Heart right ventricle (tissue), 16 donors: ENCODE measurements at regions not wholly inside any gene's neighbourhood (a gene's known extent, or its start where the extent isn't known, plus 50 kb on each side); places are given as distances from the start of the nearest gene placed in this dataset.

ENCODE experiments used
- ATAC-seq, 8 donors: fragments of 200-7000 bp; cut with Tn5 transposase; one replicate each; pipeline ENCODE4 v1.9.1; 2020; ENCODE audit warnings: mild to moderate bottlenecking in 8 of 8, moderate library complexity in 8 of 8, moderate number of reproducible peaks in 1 of 8
- DNase-seq, 2 donors: peaks; one replicate each; pipeline ENCODE4 v3.0.0-alpha.2; 2020
- H3K27ac ChIP-seq, 10 donors: fragments of 200-600 bp; sonication (generic) in 2 of 10; one replicate each; pipeline versions ENCODE4 v1.5.0 to v1.8.0; 2020 to 2022; ENCODE audit warnings: mild to moderate bottlenecking in 3 of 10
- H3K27me3 ChIP-seq, 7 donors: fragments of 200-600 bp; one replicate each; pipeline ENCODE4 v1.8.0; 2021 to 2022; ENCODE audit warnings: mild to moderate bottlenecking in 2 of 7
- H3K36me3 ChIP-seq, 9 donors: fragments of 200-600 bp; sonication (generic) in 1 of 9; one replicate each; pipeline versions ENCODE4 v1.5.0 to v1.8.0; 2020 to 2022; ENCODE audit warnings: mild to moderate bottlenecking in 2 of 9
- H3K4me1 ChIP-seq, 9 donors: fragments of 200-600 bp; sonication (generic) in 1 of 9; one replicate each; pipeline versions ENCODE4 v1.5.0 to v1.8.0; 2020 to 2022; ENCODE audit warnings: mild to moderate bottlenecking in 4 of 9
- H3K4me3 ChIP-seq, 10 donors: fragments of 200-600 bp; sonication (generic) in 2 of 10; one replicate each; pipeline versions ENCODE4 v1.5.0 to v1.8.0; 2020 to 2022; ENCODE audit warnings: mild to moderate bottlenecking in 7 of 10, moderate library complexity in 2 of 10
- H3K9me3 ChIP-seq, 11 donors: fragments of 200-600 bp in 10 of 11; sonication (generic) in 2 of 11; one replicate each; pipeline versions ENCODE4 v1.5.0 to v1.8.0; 2013 to 2022; ENCODE audit warnings: mild to moderate bottlenecking in 2 of 11, control low read depth in 1 of 11, moderate library complexity in 1 of 11
- WGBS, 2 donors: extraction: QIAGEN DNeasy Blood & Tissue Kit; methylation state at CpG; one replicate each; pipeline ENCODE4 v1.1.7; 2013; ENCODE audit warnings: inconsistent platforms in 1 of 2; 5-methylcytosine and 5-hydroxymethylcytosine counted together
- intact Hi-C, 10 donors: fragments of 100-400 bp; cut with DNase I; formaldehyde crosslinking; loops; one replicate each; pipeline versions ENCODE4 v1.11.1 to v1.14.2; 2022
- TF ChIP-seq, protein P1 (sequence below), 9 donors: fragments of 200-600 bp; sonication (generic) in 2 of 9; IDR thresholded peaks; one replicate each; pipeline versions ENCODE4 v1.5.0 to v1.8.0; 2021 to 2022; ENCODE audit warnings: antibody characterized with exemption in 9 of 9, mild to moderate bottlenecking in 5 of 9, moderate library complexity in 1 of 9
- donor health status: Arrhythmogenic right ventricular cardiomyopathy.
- donor health status: ischemic (EF 13 %, LVEDD 7.1; RV severe dilation, severe dysfunction).
- donor health status: healthy with polysubstance abuse.
- donor health status: DM: no; HTN: yes; CAD: no.
- donor health status: DM: no; HTN: no; CAD: no.
- donor health status: ischemic (EF 25% LVEDD 6.9; RV normal size, moderate dysfunction).
- donor health status: ischemic (EF 25% LVEDD 5.7; RV mildly dilated, moderate dysfunction).
- donor health status: healthy.
- donor health status: DM: yes; HTN: yes; CAD: no.
- donor health status: Ischemic cardiomyopathy.
- donor health status: ischemic (EF 35%, LVEDD 5.7; RV mildly dilated, moderate dysfunction).
- donor health status: nonischemic (EF 11% LVEDD 7.7; RV severe dilation, severe dysfunction).
- donor health status: DM: yes; HTN: yes; CAD: no.
- donor health status: PGD.
- donor health status: ischemic (EF 29% LVEDD 5.4; RV normal size, mild dysfunction).
- donor health status: nonischemic (EF 23%, LVEDD 6.1; RV moderate dilation, normal function).

DNA sequence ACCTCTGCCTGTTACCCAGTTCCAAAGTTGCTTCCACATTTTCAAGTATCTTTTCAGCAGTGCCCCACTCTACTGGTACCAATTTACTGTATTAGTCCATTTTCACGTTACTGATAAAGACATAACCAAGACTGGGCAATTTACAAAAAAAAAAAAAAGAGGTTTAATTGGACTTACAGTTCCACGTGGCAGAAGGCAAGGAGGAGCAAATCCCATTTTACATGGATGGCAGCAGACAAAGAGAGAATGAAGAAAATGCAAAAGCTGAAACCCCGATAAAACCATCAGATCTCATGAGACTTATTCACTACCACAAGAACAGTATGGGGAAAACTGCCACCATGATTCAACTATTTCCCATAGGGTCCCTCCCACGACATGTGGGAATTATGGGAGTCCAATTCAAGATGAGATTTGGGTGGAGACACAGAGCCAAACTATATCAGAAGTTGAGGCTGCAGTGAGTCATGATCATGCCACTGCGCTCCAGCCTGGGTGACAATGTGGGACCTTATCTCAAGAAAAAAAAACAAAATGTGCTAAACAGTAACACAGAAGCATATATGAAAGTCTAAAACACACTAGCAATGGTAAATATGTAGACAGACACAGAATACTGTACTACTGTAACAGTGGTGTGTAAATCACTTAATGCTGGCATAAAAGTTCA, 190.3 kb upstream of the ZC3H12C start:
- 71 to 79% methylated on average over 5 of the region's 5 CpGs for WGBS, 2 donors
- no peak for DNase-seq
- ATAC-seq: no peak
- intact Hi-C loops: no loop called here
- H3K27me3 ChIP-seq: no peaks in the 10 kb centered on the region
- no peaks in the 10 kb centered on the region for H3K4me1 ChIP-seq
- peaks cover 0 to 27% (median 11%) of the 10 kb centered on the region in 11 donors for H3K9me3 ChIP-seq
- H3K27ac ChIP-seq: no peak overlapping the region
- TF ChIP-seq, protein P1, sequence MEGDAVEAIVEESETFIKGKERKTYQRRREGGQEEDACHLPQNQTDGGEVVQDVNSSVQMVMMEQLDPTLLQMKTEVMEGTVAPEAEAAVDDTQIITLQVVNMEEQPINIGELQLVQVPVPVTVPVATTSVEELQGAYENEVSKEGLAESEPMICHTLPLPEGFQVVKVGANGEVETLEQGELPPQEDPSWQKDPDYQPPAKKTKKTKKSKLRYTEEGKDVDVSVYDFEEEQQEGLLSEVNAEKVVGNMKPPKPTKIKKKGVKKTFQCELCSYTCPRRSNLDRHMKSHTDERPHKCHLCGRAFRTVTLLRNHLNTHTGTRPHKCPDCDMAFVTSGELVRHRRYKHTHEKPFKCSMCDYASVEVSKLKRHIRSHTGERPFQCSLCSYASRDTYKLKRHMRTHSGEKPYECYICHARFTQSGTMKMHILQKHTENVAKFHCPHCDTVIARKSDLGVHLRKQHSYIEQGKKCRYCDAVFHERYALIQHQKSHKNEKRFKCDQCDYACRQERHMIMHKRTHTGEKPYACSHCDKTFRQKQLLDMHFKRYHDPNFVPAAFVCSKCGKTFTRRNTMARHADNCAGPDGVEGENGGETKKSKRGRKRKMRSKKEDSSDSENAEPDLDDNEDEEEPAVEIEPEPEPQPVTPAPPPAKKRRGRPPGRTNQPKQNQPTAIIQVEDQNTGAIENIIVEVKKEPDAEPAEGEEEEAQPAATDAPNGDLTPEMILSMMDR (IDR thresholded peaks at IDR 0.05): no peak
- no peaks in the 10 kb centered on the region for H3K36me3 ChIP-seq
- no peak overlapping the region for H3K4me3 ChIP-seq

DNA sequence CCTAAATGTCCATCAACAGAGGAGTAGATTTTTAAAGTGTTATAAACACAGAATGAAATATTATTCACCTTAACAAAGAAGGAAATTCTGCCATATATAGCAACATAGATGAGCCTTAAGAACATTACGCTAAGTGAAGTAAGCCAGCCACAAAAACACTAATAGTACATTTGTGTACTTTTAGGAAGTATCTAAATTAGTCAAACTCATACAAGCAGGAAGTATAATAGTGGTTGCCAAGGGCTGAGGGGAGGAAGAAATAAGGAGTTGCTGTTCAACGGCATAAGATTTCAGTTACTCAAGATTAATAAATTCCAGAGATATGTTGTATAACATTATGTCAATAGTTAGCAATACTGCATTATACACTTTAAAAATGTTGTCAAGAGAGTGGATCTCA, 181.7 kb upstream of the ZC3H12C start:
- peaks cover 0 to 9% (median 0%) of the 10 kb centered on the region in 9 donors for H3K4me1 ChIP-seq
- no peak for ATAC-seq
- no peaks in the 10 kb centered on the region for H3K27me3 ChIP-seq
- WGBS, 2 donors: 49 to 51% methylated on average over 2 of the region's 2 CpGs
- intact Hi-C loops: no loop called here
- no peak overlapping the region for H3K4me3 ChIP-seq
- no peak overlapping the region for H3K27ac ChIP-seq
- no peak for DNase-seq
- TF ChIP-seq, protein P1 (IDR thresholded peaks at IDR 0.05): no peak
- H3K36me3 ChIP-seq: no peaks in the 10 kb centered on the region
- H3K9me3 ChIP-seq: peaks cover 0 to 15% (median 0%) of the 10 kb centered on the region in 11 donors

DNA sequence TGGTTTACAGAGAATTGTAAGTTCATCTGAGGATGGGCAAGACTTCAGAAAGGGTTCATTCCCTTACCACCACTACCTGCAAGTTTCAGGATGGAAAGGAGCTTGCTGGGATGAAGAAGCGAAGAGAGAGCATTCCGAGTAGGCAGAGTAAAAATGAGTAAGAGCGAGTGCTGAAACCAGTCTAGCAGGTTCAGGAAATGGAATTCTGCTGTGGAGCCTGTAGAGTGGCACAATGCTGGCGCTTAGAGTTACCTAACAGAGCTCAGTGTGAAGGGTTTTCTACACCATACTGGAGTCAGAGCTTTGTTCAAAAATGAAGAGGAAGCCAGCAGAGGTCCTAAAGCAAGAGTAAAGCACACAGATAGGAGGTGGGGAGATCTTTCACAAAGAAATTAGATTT, 179.2 kb upstream of the ZC3H12C start:
- WGBS, 2 donors: 90 to 92% methylated on average over 4 of the region's 4 CpGs
- no peak for ATAC-seq
- no peak overlapping the region for H3K27ac ChIP-seq

DNA sequence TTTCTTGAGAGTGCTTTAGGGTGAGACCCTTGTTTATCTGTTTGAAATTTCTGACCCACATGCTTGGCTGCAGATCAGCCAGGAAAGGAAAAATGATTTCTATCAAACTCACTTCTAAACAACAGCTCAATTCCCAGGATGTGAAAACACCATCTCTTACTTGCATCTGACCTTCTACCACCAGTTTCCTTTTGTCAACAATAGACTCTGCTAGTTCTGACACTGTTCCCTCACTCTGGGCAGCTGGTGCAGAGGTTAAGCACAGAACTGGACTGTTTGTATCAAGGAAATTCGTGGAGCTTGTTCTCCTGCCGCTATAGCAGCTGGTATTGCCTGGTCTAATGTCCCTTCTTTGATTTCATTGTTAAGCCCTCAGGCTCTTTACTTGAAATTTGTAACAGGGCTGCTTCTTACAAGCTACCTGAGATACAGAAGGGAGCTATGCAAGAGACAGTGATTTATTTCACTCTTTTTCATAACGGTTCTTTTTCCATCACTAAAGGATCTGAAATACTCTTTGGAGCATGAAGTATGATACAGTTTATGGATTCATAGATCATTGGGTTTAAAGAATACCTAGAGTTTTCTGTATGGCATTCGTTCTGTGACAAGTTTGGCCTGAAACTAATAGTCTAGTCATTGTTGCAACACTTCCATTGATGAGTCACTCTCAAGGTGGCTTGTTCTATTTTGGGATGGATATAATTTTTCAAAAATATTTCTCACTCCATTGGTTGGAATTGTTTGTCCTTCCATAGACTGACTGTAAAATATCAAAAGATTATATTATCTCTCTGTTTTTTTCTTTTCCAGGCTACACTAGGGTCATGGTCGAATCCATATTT, 178.2 kb upstream of the ZC3H12C start:
- Histone ChIP-seq H3K36me3 (no peaks in the 10 kb centered on the region), H3K4me3 (no peak overlapping the region), H3K27me3 (no peaks in the 10 kb centered on the region), H3K9me3 (peaks cover 0 to 23% (median 2%) of the 10 kb centered on the region in 11 donors), H3K4me1 (peaks cover 0 to 9% (median 0%) of the 10 kb centered on the region in 9 donors), H3K27ac (no peak overlapping the region)
- intact Hi-C loops: no loop called here
- TF ChIP-seq, protein P1 (IDR thresholded peaks at IDR 0.05): no peak
- ATAC-seq: no peak
- DNase-seq: no peak
- WGBS, 2 donors: 58 to 60% methylated on average over 5 of the region's 5 CpGs

More for the DNA sequence above, 179.2 kb upstream of the ZC3H12C start:
- no peak overlapping the region for H3K4me3 ChIP-seq
- H3K27me3 ChIP-seq: no peaks in the 10 kb centered on the region
- intact Hi-C loops: no loop called here
- H3K36me3 ChIP-seq: no peaks in the 10 kb centered on the region
- H3K4me1 ChIP-seq: peaks cover 0 to 9% (median 0%) of the 10 kb centered on the region in 9 donors
- TF ChIP-seq, protein P1 (IDR thresholded peaks at IDR 0.05): no peak
- peaks cover 0 to 15% (median 0%) of the 10 kb centered on the region in 11 donors for H3K9me3 ChIP-seq
- DNase-seq: no peak
